GM21786 (cell line): ENCODE measurements at regions not wholly inside any gene's neighbourhood (a gene's known extent, or its start where the extent isn't known, plus 50 kb on each side); places are given as distances from the start of the nearest gene placed in this dataset.

ENCODE experiments used
- ATAC-seq: cut with Tn5 transposase; IDR thresholded peaks from one replicate; pipeline ENCODE4 v1.9.1; 2021; ENCODE audit not compliant: unreplicated experiment

GRCh38 chr2:12636837-12637581, 79.7 kb upstream of the TRIB2 start:
- no peak for ATAC-seq

- no peak for ATAC-seq
Measured at GRCh38 chr2:12637754-12638153, 79.0 kb upstream of the TRIB2 start.

- no peak for ATAC-seq
Measured at GRCh38 chr2:12641441-12641840, 75.3 kb upstream of the TRIB2 start.

- ATAC-seq: no peak
Measured at GRCh38 chr2:12642332-12642731, 74.4 kb upstream of the TRIB2 start.

GRCh38 chr2:12642859-12643258, 73.9 kb upstream of the TRIB2 start:
- no peak for ATAC-seq

GRCh38 chr2:12649602-12650400, 66.9 kb upstream of the TRIB2 start:
- ATAC-seq: no peak

GRCh38 chr2:12651641-12652040, 65.1 kb upstream of the TRIB2 start:
- no peak for ATAC-seq

- ATAC-seq: no peak
Measured at GRCh38 chr2:12652723-12653122, 64.0 kb upstream of the TRIB2 start.

GRCh38 chr2:12657560-12657959, 59.2 kb upstream of the TRIB2 start:
- ATAC-seq: no peak

GRCh38 chr2:12658310-12658945, 58.3 kb upstream of the TRIB2 start:
- ATAC-seq: no peak

- no peak for ATAC-seq
Measured at GRCh38 chr2:12661489-12661888, 55.2 kb upstream of the TRIB2 start.

- no peak for ATAC-seq
Measured at GRCh38 chr2:12663306-12664037, 53.3 kb upstream of the TRIB2 start.

- ATAC-seq: no peak
Measured at GRCh38 chr2:12665334-12665733, 51.4 kb upstream of the TRIB2 start.

GRCh38 chr2:12666445-12666844, 50.3 kb upstream of the TRIB2 start:
- no peak for ATAC-seq
